Hepatocyte (in vitro differentiated cells): ENCODE measurements at regions not wholly inside any gene's neighbourhood (a gene's known extent, or its start where the extent isn't known, plus 50 kb on each side); places are given as distances from the start of the nearest gene placed in this dataset.

ENCODE experiments used
- DNase-seq: peaks from one replicate; pipeline ENCODE4 v3.0.0-alpha.2; 2016; ENCODE audit warnings: low spot score
- H2AFZ ChIP-seq: fragments of 200-600 bp; sonication (generic); 2 replicates; pipeline ENCODE4 v1.6.0; 2016; ENCODE audit warnings: antibody characterized with exemption, mild to moderate bottlenecking
- H3K27ac ChIP-seq: fragments of 200-600 bp; sonication (generic); 2 replicates; pipeline ENCODE4 v1.5.1; 2016; ENCODE audit warnings: mild to moderate bottlenecking
- H3K27me3 ChIP-seq: fragments of 200-600 bp; sonication (generic); 2 replicates; pipeline ENCODE4 v1.6.1; 2016
- H3K36me3 ChIP-seq: fragments of 200-600 bp; sonication (generic); replicated peaks from 2 replicates; pipeline ENCODE4 v1.5.1; 2016; ENCODE audit warnings: low read depth; ENCODE audit not compliant: insufficient read depth
- H3K4me1 ChIP-seq: fragments of 200-600 bp; sonication (generic); 2 replicates; pipeline ENCODE4 v1.5.1; 2016; ENCODE audit warnings: mild to moderate bottlenecking, moderate library complexity; ENCODE audit not compliant: insufficient read depth
- H3K4me2 ChIP-seq: fragments of 200-600 bp; sonication (generic); 2 replicates; pipeline ENCODE4 v1.6.0; 2016
- H3K4me3 ChIP-seq: fragments of 200-600 bp; sonication (generic); 2 replicates; pipeline ENCODE4 v1.5.1; 2016; ENCODE audit warnings: mild to moderate bottlenecking
- H3K79me2 ChIP-seq: fragments of 200-600 bp; sonication (generic); 2 replicates; pipeline ENCODE4 v1.6.0; 2017; ENCODE audit warnings: mild to moderate bottlenecking
- H3K9me2 ChIP-seq: fragments of 200-600 bp; sonication (generic); replicated peaks from 2 replicates; pipeline ENCODE4 v1.6.0; 2017; ENCODE audit warnings: mild to moderate bottlenecking; ENCODE audit not compliant: insufficient read depth
- H3K9me3 ChIP-seq: fragments of 200-600 bp; sonication (generic); 2 replicates; pipeline ENCODE4 v1.5.1; 2016; ENCODE audit warnings: low read depth, mild to moderate bottlenecking
- H4K20me1 ChIP-seq: fragments of 200-600 bp; sonication (generic); 2 replicates; pipeline ENCODE4 v1.6.0; 2016; ENCODE audit warnings: mild to moderate bottlenecking; ENCODE audit not compliant: insufficient read depth, poor library complexity, severe bottlenecking
- CTCF ChIP-seq: fragments of 200-600 bp; sonication (generic); IDR thresholded peaks from 2 replicates; pipeline ENCODE4 v1.5.1; 2016; ENCODE audit warnings: antibody characterized with exemption, mild to moderate bottlenecking; ENCODE audit not compliant: poor library complexity
- EZH2 ChIP-seq: fragments of 200-600 bp; sonication (generic); IDR thresholded peaks from 2 replicates; pipeline ENCODE4 v1.6.1; 2016; ENCODE audit warnings: antibody characterized with exemption, mild to moderate bottlenecking, borderline replicate concordance
- EZH2phosphoT487 ChIP-seq: fragments of 200-600 bp; sonication (generic); IDR thresholded peaks from one replicate; pipeline ENCODE4 v1.6.1; 2018; ENCODE audit warnings: antibody characterized with exemption, mild to moderate bottlenecking, low read depth, moderate library complexity; ENCODE audit not compliant: unreplicated experiment, severe bottlenecking
- WGBS: methylation state at CpG from one replicate; pipeline ENCODE4 v1.1.6; 2016; ENCODE audit warnings: low lambda C conversion rate; ENCODE audit errors: missing lambda C conversion rate; 5-methylcytosine and 5-hydroxymethylcytosine counted together

GRCh38 chr7:85765698-85766298, 578.9 kb upstream of the SEMA3D start:
- H3K9me2 ChIP-seq, result peaks cover under 1% of the 10 kb centered on the region
- H3K9me3 ChIP-seq, result no peaks in the 10 kb centered on the region
- peak overlapping the region; percentile 1 for H3K4me3 ChIP-seq
- no peaks in the 10 kb centered on the region for H3K79me2 ChIP-seq
- peak; percentile 54 for DNase-seq
- no peaks in the 10 kb centered on the region for H3K27me3 ChIP-seq
- peaks cover 3% of the 10 kb centered on the region for H3K4me1 ChIP-seq
- H3K36me3 ChIP-seq, result no peaks in the 10 kb centered on the region
- TF ChIP-seq EZH2 (no peak), CTCF (no peak), EZH2phosphoT487 (no peak)
- no peaks in the 10 kb centered on the region for H4K20me1 ChIP-seq
- peak overlapping the region; percentile 68 for H3K4me2 ChIP-seq
- peak overlapping the region; percentile 23 for H3K27ac ChIP-seq
- WGBS, result 19% methylated on average over 11 of the region's 11 CpGs
- H2AFZ ChIP-seq, result no peak overlapping the region

- H2AFZ ChIP-seq, result no peak overlapping the region
- no peaks in the 10 kb centered on the region for H3K27me3 ChIP-seq
- H3K9me2 ChIP-seq, result peaks cover 3% of the 10 kb centered on the region
- H3K4me2 ChIP-seq, result no peak overlapping the region
- no peaks in the 10 kb centered on the region for H3K9me3 ChIP-seq
- H3K79me2 ChIP-seq, result no peaks in the 10 kb centered on the region
- 46% methylated on average over 2 of the region's 2 CpGs for WGBS
- H3K36me3 ChIP-seq, result no peaks in the 10 kb centered on the region
- TF ChIP-seq EZH2 (no peak), EZH2phosphoT487 (no peak), CTCF (no peak)
- H3K4me3 ChIP-seq, result no peak overlapping the region
- DNase-seq, result no peak
- no peak overlapping the region for H3K27ac ChIP-seq
- peaks cover 3% of the 10 kb centered on the region for H3K4me1 ChIP-seq
- H4K20me1 ChIP-seq, result no peaks in the 10 kb centered on the region
These were observed 577.2 kb upstream of the SEMA3D start for GRCh38 chr7:85764034-85764433.

GRCh38 chr7:85757348-85757747, 570.5 kb upstream of the SEMA3D start:
- Histone ChIP-seq H3K27me3 (no peaks in the 10 kb centered on the region), H3K4me3 (no peak overlapping the region), H3K9me3 (no peaks in the 10 kb centered on the region), H3K4me2 (no peak overlapping the region), H4K20me1 (no peaks in the 10 kb centered on the region), H3K9me2 (peaks cover 3% of the 10 kb centered on the region), H3K36me3 (no peaks in the 10 kb centered on the region), H3K27ac (no peak overlapping the region), H3K79me2 (no peaks in the 10 kb centered on the region), H2AFZ (no peak overlapping the region), H3K4me1 (no peaks in the 10 kb centered on the region)
- DNase-seq, result no peak
- WGBS, result 96% methylated on average over 1 of the region's 1 CpG
- TF ChIP-seq EZH2phosphoT487 (no peak), EZH2 (no peak), CTCF (no peak)
